H1 (cell line): ENCODE measurements at regions not wholly inside any gene's neighbourhood (a gene's known extent, or its start where the extent isn't known, plus 50 kb on each side); places are given as distances from the start of the nearest gene placed in this dataset.

Experiments used
- CTCF ChIA-PET: fragments of 300-600 bp; sonication (Branson Sonifier 250); formaldehyde crosslinking; loops from one replicate; lab custom pipeline; 2021; ENCODE audit not compliant: partially characterized antibody; lab: Charles Lee
- POLR2A ChIA-PET: fragments of 300-600 bp; sonication (Branson Sonifier 250); formaldehyde crosslinking; loops from one replicate; lab custom pipeline; 2021; ENCODE audit warnings: inconsistent platforms; ENCODE audit not compliant: partially characterized antibody; lab: Charles Lee
- DNase-seq, 2 experiments: peaks; one replicate each; pipeline versions ENCODE4 v3.0.0 to v3.0.0-alpha.2; 2010 to 2022; ENCODE audit warnings: low spot score in 2 of 2, low read depth in 1 of 2, mixed read lengths in 1 of 2
- FAIRE-seq: peaks from 2 replicates; lab custom pipeline; 2011; peaks lifted over from hg19 to GRCh38; lab: Jason Lieb, UNC
- H2AFZ ChIP-seq: 2 replicates; pipeline ENCODE4 v1.8.1; 2012; ENCODE audit warnings: low read length, inconsistent platforms
- H2AK5ac ChIP-seq: 2 replicates; pipeline ENCODE4 v1.6.1; 2013; ENCODE audit warnings: low read depth, low read length
- H2BK120ac ChIP-seq: replicated peaks from 2 replicates; pipeline ENCODE3; 2013; ENCODE audit warnings: low read depth, low read length, inconsistent platforms
- H2BK12ac ChIP-seq: 2 replicates; pipeline ENCODE4 v1.6.1; 2013; ENCODE audit warnings: low read depth, low read length
- H2BK15ac ChIP-seq: 2 replicates; pipeline ENCODE4 v1.6.1; 2013; ENCODE audit warnings: low read length
- H2BK20ac ChIP-seq: 2 replicates; pipeline ENCODE4 v1.6.1; 2013; ENCODE audit warnings: low read length
- H2BK5ac ChIP-seq: 2 replicates; pipeline ENCODE4 v1.6.1; 2013; ENCODE audit warnings: low read depth, low read length
- H3K14ac ChIP-seq: 2 replicates; pipeline ENCODE4 v1.6.1; 2013; ENCODE audit warnings: inconsistent platforms; ENCODE audit not compliant: insufficient read length
- H3K18ac ChIP-seq: 2 replicates; pipeline ENCODE4 v1.6.1; 2013; ENCODE audit warnings: low read length; ENCODE audit errors: extremely low read depth
- H3K23ac ChIP-seq: 2 replicates; pipeline ENCODE4 v1.6.1; 2013; ENCODE audit warnings: inconsistent platforms; ENCODE audit not compliant: insufficient read length
- H3K23me2 ChIP-seq: 2 replicates; pipeline ENCODE4 v1.6.1; 2013; ENCODE audit warnings: low read depth, low read length
- H3K27ac ChIP-seq: 2 replicates; pipeline ENCODE4 v1.6.1; 2011; ENCODE audit warnings: low read depth, low read length, inconsistent platforms
- H3K27me3 ChIP-seq, 4 experiments: replicated peaks in 1 of 4; 1 replicate in 1 of 4; 2 replicates in 3 of 4; pipeline versions ENCODE4 v1.6.1 to v1.8.1; 2011 to 2013; ENCODE audit warnings: low read length in 3 of 4, mild to moderate bottlenecking in 3 of 4, inconsistent platforms in 2 of 4, mixed read lengths in 2 of 4, moderate library complexity in 1 of 4; ENCODE audit not compliant: control insufficient read depth in 3 of 4, insufficient read depth in 3 of 4; ENCODE audit errors: extremely low read depth in 1 of 4
- H3K36me3 ChIP-seq, 4 experiments: 2 replicates each; pipeline versions ENCODE4 v1.6.1 to v1.8.1; 2011 to 2013; ENCODE audit warnings: mild to moderate bottlenecking in 4 of 4, low read length in 3 of 4, moderate library complexity in 2 of 4, control low read depth in 1 of 4, inconsistent platforms in 1 of 4; ENCODE audit not compliant: insufficient read depth in 4 of 4, control insufficient read depth in 2 of 4
- H3K4ac ChIP-seq: replicated peaks from 2 replicates; pipeline ENCODE3; 2013; ENCODE audit warnings: low read length, low read depth, mixed read lengths, inconsistent platforms; ENCODE audit not compliant: insufficient read length
- H3K4me1 ChIP-seq, 4 experiments: replicated peaks in 1 of 4; 1 replicate in 1 of 4; 2 replicates in 3 of 4; pipeline versions ENCODE4 v1.6.1 to v1.8.1; 2011 to 2013; ENCODE audit warnings: low read length in 3 of 4, inconsistent platforms in 2 of 4, mixed read lengths in 1 of 4; ENCODE audit not compliant: insufficient read depth in 4 of 4, control insufficient read depth in 3 of 4
- H3K4me2 ChIP-seq, 2 experiments: 2 replicates each; pipeline versions ENCODE4 v1.6.1 to v1.8.1; 2011 to 2013; ENCODE audit warnings: low read depth in 2 of 2, low read length in 2 of 2, control low read depth in 1 of 2, inconsistent platforms in 1 of 2, mild to moderate bottlenecking in 1 of 2; ENCODE audit not compliant: insufficient read depth in 1 of 2
- H3K4me3 ChIP-seq, 4 experiments: fragments of 200-600, 300-600 bp in 1 of 4; sonication (generic), shearing (Covaris generic), sonication (Bioruptor Twin) in 1 of 4; 2 replicates each; pipeline versions ENCODE4 v1.5.1 to v1.8.1; 2011 to 2016; ENCODE audit warnings: low read length in 4 of 4, low read depth in 3 of 4, control low read depth in 2 of 4, inconsistent platforms in 2 of 4, mild to moderate bottlenecking in 2 of 4, mixed read lengths in 1 of 4, moderate library complexity in 1 of 4; ENCODE audit not compliant: insufficient read depth in 2 of 4; ENCODE audit errors: extremely low read depth in 1 of 4
- H3K56ac ChIP-seq: replicated peaks from 2 replicates; pipeline ENCODE3; 2013; ENCODE audit warnings: low read depth, mild to moderate bottlenecking, mixed read lengths, low read length, inconsistent platforms; ENCODE audit not compliant: insufficient read length
- H3K79me1 ChIP-seq: 2 replicates; pipeline ENCODE4 v1.6.1; 2013; ENCODE audit warnings: low read depth, low read length, control low read depth
- H3K79me2 ChIP-seq, 2 experiments: 2 replicates each; pipeline versions ENCODE4 v1.6.1 to v1.8.1; 2012 to 2013; ENCODE audit warnings: low read length in 2 of 2, mild to moderate bottlenecking in 2 of 2, inconsistent platforms in 1 of 2; ENCODE audit not compliant: insufficient read depth in 2 of 2, control insufficient read depth in 1 of 2
- H3K9ac ChIP-seq, 4 experiments: replicated peaks in 1 of 4; 1 replicate in 1 of 4; 2 replicates in 3 of 4; pipeline versions ENCODE4 v1.6.1 to v1.8.1; 2011 to 2013; ENCODE audit warnings: low read depth in 3 of 4, low read length in 3 of 4, control low read depth in 2 of 4, mild to moderate bottlenecking in 2 of 4, moderate library complexity in 2 of 4, inconsistent platforms in 1 of 4; ENCODE audit errors: extremely low read depth in 1 of 4
- H3K9me3 ChIP-seq, 2 experiments: 2 replicates each; pipeline versions ENCODE4 v1.6.1 to v1.8.1; 2012 to 2013; ENCODE audit warnings: mild to moderate bottlenecking in 2 of 2, moderate library complexity in 2 of 2, control low read depth in 1 of 2, inconsistent platforms in 1 of 2, low read depth in 1 of 2, low read length in 1 of 2, mixed read lengths in 1 of 2; ENCODE audit not compliant: insufficient read depth in 2 of 2
- H4K20me1 ChIP-seq, 2 experiments: replicated peaks in 1 of 2; 2 replicates each; pipeline versions ENCODE3 to v1.8.1; 2011 to 2013; ENCODE audit warnings: inconsistent platforms in 2 of 2, low read length in 2 of 2, mild to moderate bottlenecking in 1 of 2; ENCODE audit not compliant: insufficient read depth in 2 of 2, control insufficient read depth in 1 of 2
- H4K5ac ChIP-seq: 2 replicates; pipeline ENCODE4 v1.6.1; 2013; ENCODE audit warnings: low read length, low read depth, mixed read lengths, inconsistent platforms; ENCODE audit not compliant: insufficient read length
- H4K8ac ChIP-seq: 2 replicates; pipeline ENCODE4 v1.8.0; 2013; ENCODE audit warnings: mild to moderate bottlenecking, moderate library complexity, low read length, inconsistent platforms; ENCODE audit not compliant: insufficient read depth; ENCODE audit errors: extremely low read depth
- H4K91ac ChIP-seq: replicated peaks from 2 replicates; pipeline ENCODE3; 2013; ENCODE audit warnings: low read length, mixed read lengths, inconsistent platforms; ENCODE audit not compliant: insufficient read length
- ASH2L ChIP-seq: fragments of 200-600, 300-600 bp; sonication (generic); IDR thresholded peaks from one replicate; pipeline ENCODE4 v1.7.1; 2017; ENCODE audit warnings: low read length
- BACH1 ChIP-seq: IDR thresholded peaks from 2 replicates; pipeline ENCODE4 v1.6.1; 2012; ENCODE audit warnings: low read length, improper control_type of control experiment
- BRCA1 ChIP-seq: IDR thresholded peaks from 2 replicates; pipeline ENCODE4 v1.6.1; 2012; ENCODE audit warnings: low read depth, low read length, improper control_type of control experiment
- CBX5 ChIP-seq: fragments of 300-800, 300-1000 bp; sonication (generic); IDR thresholded peaks from 2 replicates; pipeline ENCODE4 v1.7.1; 2016; ENCODE audit warnings: antibody characterized with exemption, low read length, low read depth
- CEBPB ChIP-seq: IDR thresholded peaks from 2 replicates; pipeline ENCODE4 v1.6.1; 2012; ENCODE audit warnings: low read depth, low read length
- CTBP2 ChIP-seq: IDR thresholded peaks from 2 replicates; pipeline ENCODE4 v1.7.0; 2011; ENCODE audit warnings: borderline replicate concordance, mild to moderate bottlenecking, moderate library complexity, mixed read lengths, low read length; ENCODE audit not compliant: insufficient read depth, insufficient read length
- EP300 ChIP-seq, 2 experiments: IDR thresholded peaks; 1 replicate in 1 of 2; 2 replicates in 1 of 2; pipeline ENCODE4 v1.6.1; 2011 to 2012; ENCODE audit warnings: low read depth in 2 of 2, low read length in 2 of 2, mild to moderate bottlenecking in 2 of 2, borderline replicate concordance in 1 of 2, inconsistent platforms in 1 of 2, moderate library complexity in 1 of 2
- GTF2F1 ChIP-seq: IDR thresholded peaks from 2 replicates; pipeline ENCODE4 v1.6.1; 2012; ENCODE audit warnings: low read depth, low read length, improper control_type of control experiment, borderline replicate concordance
- JUN ChIP-seq: IDR thresholded peaks from 2 replicates; pipeline ENCODE4 v1.6.1; 2011; ENCODE audit warnings: low read depth, mild to moderate bottlenecking, improper control_type of control experiment, low read length
- JUND ChIP-seq: IDR thresholded peaks from 2 replicates; pipeline ENCODE4 v1.6.1; 2011; ENCODE audit warnings: mild to moderate bottlenecking, improper control_type of control experiment, low read length
- MAFK ChIP-seq: IDR thresholded peaks from 2 replicates; pipeline ENCODE4 v1.6.1; 2012; ENCODE audit warnings: low read depth, mild to moderate bottlenecking, improper control_type of control experiment, low read length
- NANOG ChIP-seq: IDR thresholded peaks from 2 replicates; pipeline ENCODE4 v1.6.1; 2011; ENCODE audit warnings: low read length, low read depth, mild to moderate bottlenecking, inconsistent platforms; ENCODE audit not compliant: insufficient read depth, poor library complexity, severe bottlenecking
- RFX5 ChIP-seq: IDR thresholded peaks from 2 replicates; pipeline ENCODE4 v1.6.1; 2011; ENCODE audit warnings: low read depth, low read length, improper control_type of control experiment, borderline replicate concordance
- RNF2 ChIP-seq: fragments of 200-900, 300-1000 bp; sonication (generic); IDR thresholded peaks from 2 replicates; pipeline ENCODE4 v1.7.1; 2016; ENCODE audit warnings: borderline replicate concordance, low read depth, mild to moderate bottlenecking, antibody characterized with exemption, low read length; ENCODE audit not compliant: poor library complexity, severe bottlenecking; ENCODE audit errors: missing control alignments
- TCF12 ChIP-seq: IDR thresholded peaks from 2 replicates; pipeline ENCODE4 v1.6.1; 2011; ENCODE audit warnings: low read depth, mild to moderate bottlenecking, low read length
- WGBS, 2 experiments: shearing (Covaris generic) in 1 of 2; methylation state at CpG; one replicate each; pipeline versions ENCODE4 v1.1.6 to v1.1.7; 2013 to 2015; ENCODE audit warnings: low lambda C conversion rate in 2 of 2, mixed read lengths in 2 of 2, inconsistent platforms in 1 of 2, low coverage in 1 of 2, missing lambda C conversion rate in 1 of 2; ENCODE audit not compliant: insufficient replicate concordance in 2 of 2, insufficient coverage in 1 of 2, insufficient read length in 1 of 2; ENCODE audit errors: extremely low coverage in 1 of 2, missing lambda C conversion rate in 1 of 2; 5-methylcytosine and 5-hydroxymethylcytosine counted together

GRCh38 chr10:90642650-90643049 lies 215.2 kb downstream of the HTR7 start:
- no peak overlapping the region for H2AFZ ChIP-seq
- no peaks in the 10 kb centered on the region for H3K79me1 ChIP-seq
- H3K4ac ChIP-seq: no peak overlapping the region
- no peak overlapping the region for H3K27ac ChIP-seq
- H3K56ac ChIP-seq: no peak overlapping the region
- no peak overlapping the region for H4K91ac ChIP-seq
- H3K9me3 ChIP-seq: no peaks in the 10 kb centered on the region
- H3K18ac ChIP-seq: no peak overlapping the region
- POLR2A ChIA-PET: no interaction called here
- no peak overlapping the region for H2BK120ac ChIP-seq
- H2BK15ac ChIP-seq: no peak overlapping the region
- H2AK5ac ChIP-seq: no peak overlapping the region
- no peak overlapping the region for H3K4me3 ChIP-seq
- H2BK5ac ChIP-seq: no peak overlapping the region
- no peak overlapping the region for H4K8ac ChIP-seq
- no peak overlapping the region for H3K4me2 ChIP-seq
- no peak overlapping the region for H4K5ac ChIP-seq
- no peaks in the 10 kb centered on the region for H3K23me2 ChIP-seq
- H3K4me1 ChIP-seq: no peaks in the 10 kb centered on the region
- no peak overlapping the region for H3K23ac ChIP-seq
- WGBS, 2 experiments: 87% methylated on average over 4 of the region's 4 CpGs; no CpG with 5 or more reads in 1 of the 2 experiments
- no peak for DNase-seq
- no peaks in the 10 kb centered on the region for H3K27me3 ChIP-seq
- no peak overlapping the region for H2BK12ac ChIP-seq
- no peak overlapping the region for H3K14ac ChIP-seq
- no peaks in the 10 kb centered on the region for H3K36me3 ChIP-seq
- CTCF ChIA-PET: interaction anchor here (1.0 to 1.9 kb wide), 2 partner anchors 9 to 1423 kb away, joined by 3 to 10 read pairs; no protein-coding TSS in a partner anchor
- H3K9ac ChIP-seq: no peak overlapping the region
- no peaks in the 10 kb centered on the region for H4K20me1 ChIP-seq
- FAIRE-seq: no peak
- H3K79me2 ChIP-seq: no peaks in the 10 kb centered on the region
- no peak overlapping the region for H2BK20ac ChIP-seq
- TF ChIP-seq CTBP2 (no peak), CBX5 (no peak), MAFK (no peak), JUN (no peak), ASH2L (no peak), BRCA1 (no peak), NANOG (no peak), TCF12 (no peak), RNF2 (no peak), GTF2F1 (no peak), RFX5 (no peak), EP300 (IDR thresholded peaks at IDR 0.05; ENCODE audit: borderline replicate concordance in 1 of 2, low read depth in 2 of 2, low read length in 2 of 2) (no peak), BACH1 (no peak), CEBPB (no peak), JUND (no peak)
